NCI-H1105 treated with DMSO at 0.1 percent for 48 hours (cell line): ENCODE measurements at regions not wholly inside any gene's neighbourhood (a gene's known extent, or its start where the extent isn't known, plus 50 kb on each side); places are given as distances from the start of the nearest gene placed in this dataset.

Experiments used
- DNase-seq: peaks from one replicate; lab custom pipeline; 2025; lab: John Stamatoyannopoulos, UW

DNA sequence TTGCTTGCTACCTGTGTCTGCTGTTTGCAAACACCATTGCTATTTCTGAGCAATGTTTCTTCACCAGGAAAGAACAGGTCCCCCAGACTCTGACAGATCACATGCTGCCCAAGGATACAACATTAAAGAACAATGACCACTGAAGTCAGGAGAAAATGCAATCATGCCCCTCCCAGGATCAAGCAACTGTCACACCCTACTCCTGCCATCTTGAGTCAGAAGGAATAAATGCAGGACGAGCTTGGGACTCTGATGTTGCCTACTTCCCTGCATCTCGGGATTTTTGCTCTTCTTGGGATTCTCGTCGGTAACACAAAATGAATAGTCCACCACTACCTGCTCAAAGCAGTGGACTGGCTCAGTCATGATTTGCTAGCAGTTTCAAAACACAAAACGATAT, 490.6 kb downstream of the COG6 start:
- no peak for DNase-seq

DNA sequence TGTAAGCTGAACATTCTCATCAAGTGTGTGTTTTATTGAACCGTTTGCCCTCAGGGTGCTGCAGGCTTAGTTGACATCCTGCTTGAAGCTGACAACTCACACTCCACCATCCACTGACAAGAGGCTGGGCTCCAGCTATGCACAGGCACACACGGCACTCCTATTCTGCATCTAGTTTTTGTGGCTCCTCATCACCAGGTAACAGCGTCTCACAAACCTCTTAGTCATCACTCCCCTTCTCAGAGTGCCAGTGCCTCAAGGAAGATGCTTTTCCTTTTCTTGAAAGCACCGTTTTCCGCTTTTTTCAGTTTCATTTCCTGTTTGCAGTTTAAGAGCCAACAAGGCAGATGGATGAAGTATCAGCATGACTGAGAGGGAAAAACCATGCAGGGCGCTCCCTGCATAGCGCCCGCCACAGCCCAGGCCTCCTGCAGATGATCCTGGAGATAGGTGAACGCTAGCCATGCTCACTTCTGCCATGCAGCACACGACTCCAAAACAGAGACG, 491.2 kb downstream of the COG6 start:
- DNase-seq = no peak

DNA sequence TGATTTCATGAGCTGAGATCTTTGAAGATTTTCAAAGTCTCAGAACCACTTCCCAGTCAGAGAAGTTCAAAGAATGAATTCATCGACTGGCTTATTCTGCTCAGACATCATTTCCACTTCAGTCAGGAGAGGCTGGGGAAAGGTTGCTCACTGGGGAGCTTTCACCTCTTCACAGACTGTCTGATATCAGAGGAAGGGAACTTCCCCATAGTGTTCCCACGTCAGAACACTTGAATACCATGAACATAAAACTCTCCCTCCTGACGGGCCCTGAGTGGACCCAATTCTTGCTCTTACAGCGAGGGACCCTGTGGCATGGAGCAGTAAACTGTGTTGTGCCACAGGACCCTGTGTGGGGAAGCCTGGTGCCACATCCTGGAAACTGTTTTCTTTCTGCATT, 492.6 kb downstream of the COG6 start:
- DNase-seq = no peak

DNA sequence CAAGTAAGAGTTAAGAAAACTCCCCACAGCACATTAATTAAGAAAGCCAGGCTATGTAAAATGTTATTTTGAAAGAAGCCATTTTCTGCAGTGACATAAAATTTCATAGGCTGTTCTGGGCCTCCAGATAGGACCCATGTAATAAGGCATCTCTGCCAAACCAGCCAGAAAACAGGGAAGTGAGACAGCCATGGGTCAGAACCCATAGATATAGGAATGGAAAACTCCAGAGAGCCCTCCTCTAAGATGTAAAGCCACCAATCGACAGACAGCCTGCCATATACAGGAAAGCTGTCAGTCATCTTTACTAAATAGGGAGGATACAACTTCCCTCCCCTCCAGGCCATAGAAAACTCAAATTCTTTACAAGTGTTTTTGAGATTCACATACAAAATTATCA, 493.3 kb downstream of the COG6 start:
- no peak for DNase-seq

DNA sequence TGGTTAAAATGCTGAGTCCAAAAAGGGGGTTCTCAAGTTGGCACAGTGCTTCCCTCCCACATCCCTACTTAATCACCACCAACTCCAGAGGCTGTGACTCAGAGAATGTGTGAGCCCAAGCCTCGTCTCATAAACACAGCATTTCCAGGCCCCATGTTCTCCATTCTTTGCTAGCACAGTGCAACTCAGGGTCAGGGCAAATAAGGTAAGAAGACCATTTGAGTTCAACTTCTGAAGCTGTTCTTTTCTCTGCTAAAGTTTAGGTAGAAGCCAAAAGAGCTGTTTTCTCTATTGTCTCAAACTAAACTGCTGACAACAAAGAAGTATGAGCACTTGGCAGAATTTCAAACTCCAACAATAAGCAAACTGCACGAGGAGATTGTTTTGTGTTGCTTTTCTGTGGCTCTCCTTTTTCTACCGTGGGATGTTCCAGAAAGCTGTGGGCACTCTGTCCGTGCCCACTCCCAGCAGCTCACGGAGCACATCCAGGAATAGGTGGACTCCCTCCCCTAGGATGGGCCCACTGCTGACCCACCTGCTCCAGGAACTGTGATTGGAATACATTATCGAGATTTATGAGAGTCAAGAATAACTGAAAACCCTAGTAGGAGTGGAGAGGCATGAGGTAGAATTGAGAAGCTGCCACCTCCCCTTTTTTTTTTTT, 494.3 kb downstream of the COG6 start:
- no peak for DNase-seq

DNA sequence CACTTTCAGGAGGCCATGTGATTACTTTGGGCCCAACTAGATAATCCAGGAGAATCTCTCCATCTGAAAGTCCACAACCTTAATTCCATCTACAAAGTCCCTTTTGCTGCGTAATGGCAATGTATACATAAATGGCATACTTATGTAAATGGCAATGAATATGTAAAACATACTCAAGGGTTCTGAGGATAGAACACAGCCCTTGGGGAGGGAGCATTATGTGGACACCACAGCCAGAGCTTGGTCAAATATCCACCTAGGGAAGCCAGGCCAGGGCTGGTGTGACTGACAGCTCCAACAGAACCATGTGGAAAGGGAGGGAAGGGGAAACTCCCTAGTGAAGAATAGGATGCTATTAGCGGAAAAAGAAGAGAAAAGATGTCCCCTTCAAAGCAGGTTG, 496.2 kb downstream of the COG6 start:
- no peak for DNase-seq

DNA sequence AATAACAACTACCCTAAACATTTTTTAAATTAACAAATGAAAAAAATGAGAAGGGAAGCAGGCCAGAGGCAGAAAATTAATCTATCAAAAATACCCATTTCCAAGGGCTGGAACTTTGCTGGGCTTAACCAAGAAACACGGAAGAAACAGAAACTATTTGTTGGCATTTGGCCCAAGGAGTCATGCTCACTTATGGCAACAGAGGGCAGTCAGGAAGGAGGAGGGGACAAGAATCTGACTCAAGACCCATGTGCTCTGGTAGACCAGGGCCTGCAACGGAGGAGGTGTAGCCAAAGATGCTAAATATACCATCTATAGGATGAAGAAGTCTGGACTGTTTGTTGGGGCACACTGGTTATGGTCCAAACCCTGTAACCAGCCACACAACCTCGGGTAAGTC, 496.7 kb downstream of the COG6 start:
- DNase-seq = no peak

DNA sequence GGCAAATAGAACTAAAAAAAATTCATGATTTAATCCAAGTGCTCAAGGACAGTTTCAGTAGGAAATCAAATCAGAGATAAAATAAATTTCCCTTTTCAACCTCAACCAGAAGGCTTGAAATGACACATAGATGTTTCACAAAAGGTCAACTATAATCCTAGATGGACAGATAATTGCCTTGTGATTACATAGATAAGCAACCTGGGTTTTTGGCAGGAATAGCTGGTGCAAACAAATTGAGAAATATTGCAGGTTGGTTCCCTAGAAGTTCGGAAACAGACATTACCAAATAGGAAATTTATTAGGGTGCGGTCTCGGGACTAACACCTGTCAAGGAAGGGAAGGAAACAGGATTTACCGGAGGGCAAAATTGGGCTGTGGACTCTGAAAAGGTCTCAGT, 497.5 kb downstream of the COG6 start:
- no peak for DNase-seq

DNA sequence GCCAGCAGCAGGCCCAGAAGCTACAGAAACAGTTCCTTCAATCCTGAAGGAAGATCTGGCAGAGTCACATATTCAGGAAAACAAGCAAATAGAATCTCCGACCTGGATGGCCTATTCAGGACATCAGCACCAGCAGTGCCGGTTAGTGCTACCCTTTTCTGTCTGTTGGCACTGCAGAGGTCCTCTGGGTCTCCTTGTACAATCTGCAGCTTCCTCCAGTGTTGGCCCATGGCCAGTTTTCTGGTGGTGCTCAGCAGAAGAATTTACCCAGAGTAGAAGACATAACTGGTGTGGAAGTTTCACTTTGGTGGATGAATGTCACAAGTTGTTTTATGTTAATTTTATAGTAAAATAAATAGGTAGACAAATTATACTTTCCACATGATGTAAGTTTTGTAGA, 498.1 kb downstream of the COG6 start:
- DNase-seq = no peak

DNA sequence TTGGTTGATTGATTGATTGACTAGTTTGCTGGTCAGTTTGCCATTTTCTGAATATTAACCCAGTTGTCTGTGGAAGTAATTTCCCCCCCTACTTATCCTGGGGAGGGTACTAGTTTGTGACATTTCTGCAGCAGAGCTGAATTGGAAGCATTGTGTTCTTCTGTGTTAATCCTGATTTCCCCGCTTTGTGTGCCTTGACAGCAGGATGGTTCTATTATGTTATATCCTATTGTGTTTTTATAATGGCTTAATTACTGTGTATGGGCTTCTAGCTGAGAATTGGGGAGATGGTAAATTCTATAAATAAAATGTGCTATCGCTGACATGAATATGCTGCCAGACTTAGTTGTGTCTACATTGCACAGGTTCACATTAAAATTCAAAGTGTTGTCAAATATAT, 499.7 kb downstream of the COG6 start:
- no peak for DNase-seq

DNA sequence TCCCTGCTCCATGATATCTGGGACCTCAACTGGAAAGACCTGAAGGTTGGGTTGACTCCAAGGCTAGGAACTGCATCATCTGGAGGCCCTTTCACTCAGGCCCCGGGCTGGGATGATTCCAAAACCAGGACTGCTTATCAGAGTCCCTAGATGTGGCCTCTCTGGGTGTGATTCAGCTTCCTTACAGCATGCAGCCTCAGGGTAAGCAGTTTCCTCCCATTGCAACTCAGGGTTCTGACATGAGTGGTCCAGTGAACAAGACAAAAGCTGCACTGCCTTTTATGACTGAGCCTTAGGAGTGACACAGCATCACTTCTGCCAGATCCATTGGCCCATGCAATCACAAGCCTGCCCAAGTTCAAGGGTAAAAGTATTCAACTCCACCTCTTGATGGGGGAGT, 502.8 kb downstream of the COG6 start:
- DNase-seq = no peak

DNA sequence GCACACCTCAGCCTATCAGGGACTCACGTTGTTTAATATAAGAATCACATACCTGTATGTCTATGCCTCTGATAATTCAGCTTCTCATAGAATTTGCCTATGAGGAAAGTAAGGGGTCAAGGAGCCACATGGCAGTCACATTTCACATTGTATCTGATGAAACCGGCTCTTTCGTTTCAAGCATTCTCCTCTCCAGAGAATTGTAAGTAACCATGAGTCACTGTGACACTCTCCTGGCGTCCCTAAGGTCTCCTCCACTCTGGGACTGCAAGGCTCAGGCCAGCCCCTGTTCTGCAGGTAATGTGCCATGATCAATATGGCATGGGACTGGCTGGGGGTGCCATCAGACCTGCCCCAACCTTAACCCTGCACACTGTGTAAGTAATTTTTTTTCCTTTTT, 503.3 kb downstream of the COG6 start:
- DNase-seq = no peak

DNA sequence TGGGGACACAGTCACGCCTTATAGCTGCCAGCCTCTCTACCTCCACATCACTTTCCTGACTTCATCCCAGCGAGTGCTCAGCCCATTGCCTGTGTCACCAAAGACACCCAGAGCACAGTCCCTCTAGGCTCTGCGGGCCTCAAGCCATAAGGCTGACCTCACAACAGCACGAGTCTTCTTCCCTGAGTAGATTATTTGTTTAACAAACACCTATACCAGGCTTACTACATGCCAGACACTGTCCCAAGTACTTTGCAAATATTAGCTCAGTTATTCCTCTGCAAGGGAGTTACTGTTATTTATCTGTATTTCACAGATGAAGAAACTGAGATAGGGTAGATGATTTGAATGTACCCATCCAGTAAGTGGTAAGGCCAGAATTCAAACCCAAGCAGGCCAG, 504.3 kb downstream of the COG6 start:
- no peak for DNase-seq

DNA sequence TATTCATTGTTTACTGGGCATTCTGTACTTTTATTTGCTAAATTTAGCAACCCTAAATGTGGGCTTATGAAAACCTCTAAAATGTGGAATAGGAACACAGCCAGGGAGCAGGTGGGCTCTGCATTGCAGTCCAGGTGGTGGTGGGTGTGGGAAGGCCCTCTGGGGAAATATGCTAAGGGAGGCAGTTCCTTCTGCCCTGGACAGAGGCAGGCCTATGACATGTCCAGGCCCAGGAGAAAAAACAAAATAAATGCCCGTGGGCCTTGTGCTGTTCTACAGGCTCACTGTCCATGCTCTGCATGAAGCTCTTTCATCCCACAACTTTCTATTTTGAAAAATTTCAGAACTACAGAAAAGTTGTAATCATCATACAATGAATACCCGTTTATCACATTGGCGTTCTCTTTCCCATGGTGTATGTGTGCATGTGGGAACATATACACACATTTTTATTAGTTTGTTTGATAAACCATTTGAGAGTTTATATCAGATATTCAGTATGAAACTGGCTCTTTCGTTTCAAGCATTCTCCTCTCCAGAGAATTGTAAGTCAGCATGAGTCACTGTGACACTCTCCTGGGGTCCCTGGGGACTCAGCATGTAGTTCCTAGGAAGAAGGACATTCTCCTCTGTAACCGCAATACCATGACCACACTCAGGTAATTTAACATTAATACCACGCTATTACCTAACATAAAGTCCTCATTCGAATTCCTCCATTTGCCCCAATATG, 505.3 kb downstream of the COG6 start:
- DNase-seq = no peak

DNA sequence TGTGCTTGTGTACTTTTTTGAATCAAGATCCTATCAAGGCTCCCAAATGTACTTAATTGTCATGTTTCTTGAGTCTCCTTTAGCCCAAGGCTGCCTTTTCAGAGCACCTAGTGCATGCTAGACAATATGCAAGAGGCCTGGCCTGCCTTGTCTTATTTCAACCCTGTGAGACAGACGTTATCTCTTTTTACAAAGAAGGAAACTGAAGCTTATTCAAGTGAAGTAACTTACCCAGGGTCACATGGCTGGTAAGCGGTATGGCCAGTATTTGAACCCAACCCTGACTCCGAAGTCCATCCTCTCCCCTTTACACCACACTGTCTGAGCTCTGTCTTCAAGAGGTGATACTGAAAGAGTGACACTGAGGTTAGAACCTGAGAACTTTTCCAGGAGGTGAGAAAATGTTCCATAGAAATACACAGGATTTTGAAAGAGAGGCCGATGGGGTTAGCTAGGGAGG, 505.1 kb downstream of the FOXO1 start:
- DNase-seq = no peak

DNA sequence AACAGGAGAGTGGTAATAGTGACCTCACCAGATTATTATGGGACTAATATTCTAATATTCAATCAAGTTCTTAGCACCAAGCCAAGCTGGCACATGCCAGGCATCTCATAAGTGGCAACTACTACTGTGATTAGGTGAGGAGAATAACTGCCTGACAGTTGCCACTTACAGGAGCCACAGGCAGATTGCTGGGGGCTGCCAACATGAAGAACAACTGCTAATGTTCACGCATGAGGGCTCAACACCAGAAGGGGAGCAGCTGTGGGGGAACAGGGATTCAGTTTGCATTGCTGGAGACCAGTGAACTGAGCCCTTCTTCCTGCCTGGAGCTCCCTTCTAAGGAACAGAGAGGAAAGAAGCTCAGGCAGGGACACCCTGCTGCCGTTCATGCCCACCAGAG, 504.5 kb downstream of the FOXO1 start:
- no peak for DNase-seq

DNA sequence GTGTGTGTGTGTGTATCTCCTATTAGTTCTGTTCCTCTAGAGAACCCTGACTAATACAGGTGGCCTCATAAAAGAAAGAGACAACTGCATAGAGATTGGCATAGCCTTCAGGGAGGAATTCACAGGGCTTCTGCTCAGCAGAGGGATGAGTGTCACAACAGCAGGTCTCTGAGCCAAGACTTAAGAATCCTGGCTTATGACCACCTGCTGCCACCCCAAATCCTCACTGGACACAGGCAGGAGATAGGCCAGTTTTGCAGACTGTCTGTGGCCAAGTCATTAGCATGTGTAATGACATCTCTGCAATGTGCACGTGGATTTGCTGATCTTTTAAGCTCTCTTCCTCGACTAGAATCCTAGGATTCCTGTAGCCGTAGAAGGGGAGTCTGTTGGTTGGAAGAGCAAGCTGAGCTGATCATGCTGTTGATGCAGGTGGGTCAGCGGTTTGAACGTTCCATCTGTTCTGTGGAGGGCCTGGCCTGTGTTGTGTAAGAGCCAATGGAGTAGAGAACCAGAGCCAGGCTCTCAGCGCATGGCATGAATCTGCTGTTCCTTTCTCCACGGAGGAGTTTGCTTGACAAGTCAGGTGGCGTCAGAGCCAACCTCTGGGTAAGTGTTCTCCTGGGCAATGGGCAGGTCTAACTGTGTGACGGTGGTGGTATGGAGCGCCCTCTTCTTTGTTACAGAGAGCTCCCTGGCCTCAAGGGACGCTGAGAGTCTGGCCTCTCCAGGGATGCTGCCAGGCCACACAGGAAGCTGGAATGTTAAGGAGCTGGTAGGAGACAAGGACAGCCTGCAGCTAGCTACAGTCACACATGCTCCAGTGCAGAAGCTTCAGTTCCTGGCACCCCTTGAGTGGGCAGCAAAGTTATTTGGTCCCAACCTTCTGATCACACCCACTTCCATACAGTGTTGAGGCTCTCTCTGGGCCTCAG, 503.1 kb downstream of the FOXO1 start:
- DNase-seq = no peak

DNA sequence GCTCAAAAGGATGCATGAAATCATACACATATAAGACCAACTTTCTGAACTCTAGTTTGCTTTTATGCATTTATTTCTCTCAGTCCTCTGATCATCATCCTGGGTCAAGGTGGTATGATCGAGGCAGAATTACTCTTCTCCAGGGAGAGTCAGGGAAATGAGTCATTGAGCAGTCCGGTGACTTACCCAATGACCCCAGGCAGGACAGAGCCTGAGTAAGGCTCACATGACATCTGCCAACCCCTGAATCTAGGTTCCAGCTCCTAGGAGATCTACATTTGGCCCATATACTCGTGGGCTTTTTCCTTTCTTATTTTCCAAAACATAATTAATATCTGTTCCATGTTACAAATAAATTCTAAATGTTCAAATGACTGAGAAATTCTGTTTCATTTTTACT, 502.3 kb downstream of the FOXO1 start:
- DNase-seq = no peak

DNA sequence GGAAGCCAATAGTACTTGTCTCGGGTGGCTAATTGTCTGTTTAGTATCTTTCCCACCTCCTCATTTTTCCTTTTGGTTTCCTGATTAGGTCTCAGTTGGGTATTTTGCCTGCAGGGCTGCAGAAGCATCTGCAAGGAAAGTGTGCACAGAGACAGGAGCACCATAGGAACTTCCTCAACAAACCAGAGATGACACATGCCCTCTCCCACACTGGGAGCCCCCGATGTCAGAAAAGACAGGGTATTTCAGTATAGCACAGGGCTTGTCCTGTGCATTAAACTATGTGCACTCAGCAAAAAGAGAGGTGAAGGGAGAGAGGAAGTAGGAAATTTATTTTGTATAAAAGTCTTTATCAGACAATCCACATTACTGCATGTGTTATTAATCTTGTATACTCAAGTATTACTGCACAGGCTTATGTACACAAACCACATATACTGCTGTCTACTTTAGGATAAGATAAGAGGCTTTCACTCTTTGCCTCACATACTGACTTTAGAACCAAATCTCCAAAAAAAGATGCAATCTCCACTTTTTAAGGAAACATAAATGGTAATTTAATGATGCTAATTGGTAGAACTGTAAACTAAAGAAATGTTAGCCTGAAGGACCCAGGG, 501.0 kb downstream of the FOXO1 start:
- no peak for DNase-seq

DNA sequence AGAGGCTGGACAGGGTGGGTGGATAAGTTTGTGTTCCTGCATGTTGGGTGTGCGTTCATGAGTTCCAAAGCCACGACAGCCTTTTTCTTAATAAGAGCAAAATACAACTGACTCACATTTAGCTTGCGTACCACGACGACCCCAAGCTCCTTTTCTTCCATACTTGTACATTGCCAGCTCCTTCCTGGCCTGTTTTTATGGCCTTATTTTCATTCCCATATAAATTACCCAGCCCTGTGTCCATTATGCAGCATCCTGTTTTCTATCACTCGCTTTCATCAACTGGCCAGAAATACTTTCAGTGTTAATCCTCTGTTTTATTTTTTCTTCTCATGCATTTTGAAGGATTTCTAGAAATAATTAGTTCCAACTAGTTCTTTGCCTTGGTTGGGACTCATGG, 499.1 kb downstream of the FOXO1 start:
- DNase-seq = no peak

DNA sequence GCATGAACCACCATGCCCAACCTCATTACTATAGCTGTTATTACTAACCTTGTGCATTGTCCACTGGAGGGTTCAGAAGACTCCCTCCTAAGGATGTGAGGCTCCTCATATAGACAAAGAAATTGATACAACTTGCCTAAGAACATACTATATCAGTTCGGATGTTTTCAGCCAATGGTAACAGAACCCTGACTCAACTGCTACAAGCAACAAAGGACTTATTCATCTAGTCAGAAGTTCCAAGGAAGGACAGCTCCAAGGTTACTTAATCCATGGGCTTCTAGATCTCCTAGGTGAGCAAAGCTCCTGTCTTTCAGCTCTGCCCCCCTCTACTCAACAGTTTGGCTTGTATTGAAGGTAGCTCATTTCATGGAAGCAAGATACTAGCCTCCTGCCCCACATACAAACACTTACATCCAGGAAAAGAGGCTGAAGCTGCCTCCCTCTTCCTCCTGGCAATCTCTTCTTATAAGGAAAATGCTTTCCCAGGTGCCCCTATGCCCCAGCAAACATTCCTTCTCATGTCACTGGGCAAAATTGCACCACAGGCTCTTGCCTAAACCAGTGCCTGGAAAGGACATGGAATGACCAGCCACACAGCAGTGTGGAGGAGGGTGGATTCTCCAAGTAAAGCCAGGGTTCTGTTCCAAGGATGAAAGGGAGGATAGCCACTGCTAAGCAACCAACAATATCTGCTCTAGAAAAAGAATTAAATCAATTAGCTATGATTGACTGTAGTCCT, 497.8 kb downstream of the FOXO1 start:
- no peak for DNase-seq

DNA sequence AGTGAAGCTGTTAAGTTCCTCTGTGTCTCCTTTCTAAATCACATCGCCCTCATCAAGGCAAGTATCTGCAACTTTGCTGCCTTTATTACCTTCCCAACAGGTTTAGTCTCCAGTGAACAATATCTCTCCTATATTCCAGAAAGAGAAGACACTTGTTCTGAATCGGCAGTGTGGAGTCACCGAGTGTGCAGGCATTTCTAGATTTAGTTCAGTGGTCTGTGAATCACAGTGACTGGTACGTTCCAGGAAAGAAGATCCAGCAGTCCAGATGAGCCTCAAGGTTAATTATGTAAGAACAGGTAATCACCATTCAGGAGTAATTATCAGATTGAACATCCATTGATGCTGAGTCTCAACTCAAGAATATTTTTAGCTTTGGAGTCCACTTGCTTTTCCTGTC, 497.0 kb downstream of the FOXO1 start:
- no peak for DNase-seq
